HCT116 (cell line): ENCODE measurements at regions not wholly inside any gene's neighbourhood (a gene's known extent, or its start where the extent isn't known, plus 50 kb on each side); places are given as distances from the start of the nearest gene placed in this dataset.
"Not testable (repeated sequence)": the region's sequence is repeated elsewhere in the genome, so short reads cannot be mapped to it uniquely, and the experiment has no call there.

Source experiments
- ATAC-seq: fragments of 200-7000 bp; cut with Tn5 transposase; 2 replicates; pipeline ENCODE4 v1.9.1; 2020; ENCODE audit warnings: mild to moderate bottlenecking, moderate library complexity
- BruUV-seq: library from RNA; stranded (reverse); fragments of 400-500 nt; replicated peaks from 2 replicates; lab custom pipeline; 2021; lab: Mats Ljungman, UMichigan
- CTCF ChIA-PET: fragments of 300-600 bp; sonication (Branson Sonifier 250); formaldehyde crosslinking; loops from one replicate; lab custom pipeline; 2021; ENCODE audit warnings: antibody characterized with exemption; lab: Charles Lee
- POLR2A ChIA-PET: fragments of 300-600, 350-600 bp; sonication (Branson Sonifier 250); formaldehyde crosslinking; loops from one replicate; lab custom pipeline; 2021; ENCODE audit warnings: antibody characterized with exemption; lab: Charles Lee
- RAD21 ChIA-PET, 2 experiments: fragments of 300-600 bp; sonication (Branson Sonifier 250); formaldehyde crosslinking; loops; one replicate each; lab custom pipeline; 2023; ENCODE audit warnings: low total read pairs in 2 of 2; ENCODE audit not compliant: uncharacterized antibody in 2 of 2, unreplicated experiment in 2 of 2, low non-redundant PET in 1 of 2; lab: Charles Lee
- DNase-seq: peaks from one replicate; pipeline ENCODE4 v3.0.0-alpha.2; 2010; ENCODE audit warnings: low read depth, low spot score
- H2AFZ ChIP-seq: fragments of 200-600 bp; shearing (Covaris generic), sonication (generic); 2 replicates; pipeline ENCODE4 v1.6.1; 2017; ENCODE audit warnings: low read depth, mixed run types, mixed read lengths, antibody characterized with exemption, low read length; ENCODE audit not compliant: poor library complexity, severe bottlenecking
- H3K27ac ChIP-seq: 2 replicates; pipeline ENCODE4 v1.5.1; 2012; ENCODE audit warnings: low read depth, low read length
- H3K27me3 ChIP-seq: fragments of 200-600 bp; sonication (generic); 2 replicates; pipeline ENCODE4 v1.6.1; 2016; ENCODE audit warnings: mixed run types, low read length, mixed read lengths; ENCODE audit not compliant: insufficient read depth
- H3K36me3 ChIP-seq, 2 experiments: fragments of 200-500 bp in 1 of 2; fragments of 200-600 bp in 1 of 2; sonication (Bioruptor generic) in 1 of 2; sonication (generic) in 1 of 2; 2 replicates each; pipeline versions ENCODE4 v1.5.1 to v1.6.1; 2014 to 2016; ENCODE audit warnings: low read length in 2 of 2, inconsistent platforms in 1 of 2, mixed read lengths in 1 of 2, mixed run types in 1 of 2; ENCODE audit not compliant: insufficient read depth in 2 of 2, control insufficient read depth in 1 of 2
- H3K4me1 ChIP-seq, 2 experiments: fragments of 200-600 bp in 1 of 2; sonication (generic) in 1 of 2; 2 replicates each; pipeline versions ENCODE4 v1.5.1 to v1.6.1; 2012 to 2017; ENCODE audit warnings: low read length in 2 of 2, inconsistent platforms in 1 of 2, mild to moderate bottlenecking in 1 of 2, mixed read lengths in 1 of 2, mixed run types in 1 of 2, moderate library complexity in 1 of 2; ENCODE audit not compliant: insufficient read depth in 2 of 2, control insufficient read depth in 1 of 2
- H3K4me2 ChIP-seq: fragments of 200-600 bp; sonication (generic); 2 replicates; pipeline ENCODE4 v1.6.1; 2017; ENCODE audit warnings: mixed run types, low read length, mixed read lengths
- H3K4me3 ChIP-seq, 2 experiments: fragments of 200-600 bp in 1 of 2; sonication (generic) in 1 of 2; replicated peaks in 1 of 2; 2 replicates each; pipeline ENCODE4 v1.5.1; 2011 to 2016; ENCODE audit warnings: low read length in 2 of 2, control low read depth in 1 of 2, low read depth in 1 of 2, mild to moderate bottlenecking in 1 of 2, mixed read lengths in 1 of 2, mixed run types in 1 of 2
- H3K79me2 ChIP-seq: fragments of 200-600 bp; sonication (generic); 2 replicates; pipeline ENCODE4 v1.6.1; 2017; ENCODE audit warnings: mild to moderate bottlenecking, mixed run types, low read length, moderate library complexity, mixed read lengths; ENCODE audit not compliant: insufficient read depth
- H3K9ac ChIP-seq: fragments of 200-600 bp; sonication (generic); 2 replicates; pipeline ENCODE4 v1.6.1; 2016; ENCODE audit warnings: low read length, mixed read lengths
- H3K9me2 ChIP-seq: fragments of 200-600 bp; sonication (generic), shearing (Covaris generic); 2 replicates; pipeline ENCODE4 v1.6.1; 2017; ENCODE audit warnings: mixed run types, mild to moderate bottlenecking, moderate library complexity; ENCODE audit not compliant: insufficient read depth
- H3K9me3 ChIP-seq, 2 experiments: fragments of 200-500 bp in 1 of 2; fragments of 200-600 bp in 1 of 2; sonication (Bioruptor generic) in 1 of 2; sonication (generic) in 1 of 2; 2 replicates each; pipeline ENCODE4 v1.6.1; 2014 to 2017; ENCODE audit warnings: low read length in 2 of 2, mixed read lengths in 2 of 2, inconsistent platforms in 1 of 2, low read depth in 1 of 2, mild to moderate bottlenecking in 1 of 2, mixed run types in 1 of 2, moderate library complexity in 1 of 2; ENCODE audit not compliant: control insufficient read depth in 1 of 2, insufficient read depth in 1 of 2
- H4K20me1 ChIP-seq: fragments of 200-600 bp; sonication (generic), shearing (Covaris generic); 2 replicates; pipeline ENCODE4 v1.6.1; 2017; ENCODE audit warnings: mixed run types, mild to moderate bottlenecking, moderate library complexity; ENCODE audit not compliant: insufficient read depth
- intact Hi-C: fragments of 100-400 bp; cut with micrococcal nuclease; formaldehyde crosslinking; loops from 2 replicates; pipeline ENCODE4 v1.10.0; 2022

DNA sequence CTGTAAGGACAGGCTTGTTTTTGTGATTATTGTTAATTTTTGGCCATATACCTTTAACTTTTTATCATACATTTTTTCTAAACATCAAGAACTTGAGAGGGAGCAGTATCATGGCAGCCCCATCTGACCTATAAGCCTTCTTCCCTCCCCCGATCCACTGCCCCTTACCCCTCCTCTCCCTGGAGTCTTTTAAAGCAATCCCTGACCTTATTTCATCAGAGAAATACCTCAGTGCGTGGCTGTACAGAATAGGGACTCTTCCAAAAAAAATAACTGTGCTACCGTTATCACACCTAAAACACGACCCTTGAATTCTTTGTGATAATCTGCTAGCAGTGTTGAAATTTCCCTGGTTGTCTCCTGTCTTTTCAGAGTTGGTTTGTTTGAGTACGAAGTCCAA, 4448.7 kb upstream of the TPTE start:
- ATAC-seq, H3K9me3 ChIP-seq, POLR2A ChIA-PET, H3K27ac ChIP-seq, RAD21 ChIA-PET, DNase-seq, BruUV-seq, H3K4me1 ChIP-seq, H3K36me3 ChIP-seq, H2AFZ ChIP-seq, H4K20me1 ChIP-seq, CTCF ChIA-PET, H3K4me3 ChIP-seq, H3K9ac ChIP-seq, H3K79me2 ChIP-seq, H3K4me2 ChIP-seq, intact Hi-C loops, H3K9me2 ChIP-seq, H3K27me3 ChIP-seq: not testable (repeated sequence)

DNA sequence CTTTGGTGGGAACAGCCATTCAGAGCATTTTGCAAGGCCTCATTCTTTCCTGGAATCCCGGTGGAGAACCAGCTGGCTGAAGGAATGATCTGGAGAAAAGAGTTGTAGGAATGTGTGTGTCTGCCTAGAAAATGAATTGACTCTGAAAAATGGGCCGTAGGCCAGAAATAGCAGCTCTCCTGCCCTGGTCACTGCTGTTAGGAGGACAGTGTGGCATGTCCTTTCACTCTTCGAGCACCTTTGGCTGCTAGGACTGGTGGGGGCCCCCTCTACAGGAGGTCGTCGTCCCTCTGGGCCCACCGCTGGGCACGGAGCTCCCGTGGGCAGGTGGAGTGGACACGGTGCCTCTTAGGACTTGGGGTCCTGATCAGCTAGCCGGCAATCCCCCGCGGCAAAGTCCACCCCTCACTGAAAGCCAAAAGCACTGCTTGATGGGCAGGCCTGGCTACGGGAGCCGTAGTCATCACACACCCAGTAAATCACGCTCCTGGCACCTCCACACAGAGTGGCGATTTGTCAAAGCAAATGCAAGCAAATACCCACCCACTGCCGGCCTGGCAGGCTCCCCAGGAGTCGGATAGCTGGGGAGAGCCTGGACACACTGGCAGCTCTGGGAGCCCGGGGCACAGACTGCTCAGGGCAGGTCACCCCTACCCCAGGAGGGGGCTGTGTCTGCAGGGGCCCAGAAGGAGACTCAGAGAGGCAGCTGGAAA, 4447.2 kb upstream of the TPTE start:
- DNase-seq, H3K4me2 ChIP-seq, H3K9me2 ChIP-seq, RAD21 ChIA-PET, POLR2A ChIA-PET, H3K79me2 ChIP-seq, H3K36me3 ChIP-seq, intact Hi-C loops, H3K4me1 ChIP-seq, H3K27me3 ChIP-seq, H2AFZ ChIP-seq, H3K4me3 ChIP-seq, BruUV-seq, H3K9me3 ChIP-seq, H3K27ac ChIP-seq, H3K9ac ChIP-seq, H4K20me1 ChIP-seq, CTCF ChIA-PET, ATAC-seq: not testable (repeated sequence)

DNA sequence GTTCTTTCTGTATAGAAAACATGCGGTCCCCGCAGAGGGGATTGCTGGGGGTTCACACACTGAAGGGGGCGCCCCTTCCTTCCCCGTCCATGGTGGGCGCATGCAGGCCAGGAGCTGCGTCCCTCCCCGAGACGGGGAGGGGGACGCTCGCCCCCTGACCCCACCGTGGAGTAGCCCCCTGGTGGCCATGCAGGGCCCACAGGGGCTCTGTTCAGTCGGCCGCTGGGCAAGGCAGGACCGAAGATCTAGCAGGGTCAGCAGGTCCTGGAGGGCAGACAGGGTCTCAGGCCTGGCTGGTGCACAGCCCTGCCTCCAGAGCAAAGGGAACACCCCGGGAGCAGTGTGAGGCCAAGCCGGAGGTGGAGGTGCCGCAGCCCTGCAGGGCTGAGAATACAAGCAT, 4446.4 kb upstream of the TPTE start:
- H2AFZ ChIP-seq, DNase-seq, H4K20me1 ChIP-seq, H3K79me2 ChIP-seq, H3K9me2 ChIP-seq, RAD21 ChIA-PET, ATAC-seq, H3K27me3 ChIP-seq, intact Hi-C loops, H3K27ac ChIP-seq, BruUV-seq, H3K4me2 ChIP-seq, H3K9me3 ChIP-seq, H3K36me3 ChIP-seq, POLR2A ChIA-PET, H3K4me3 ChIP-seq, CTCF ChIA-PET, H3K9ac ChIP-seq, H3K4me1 ChIP-seq: not testable (repeated sequence)

DNA sequence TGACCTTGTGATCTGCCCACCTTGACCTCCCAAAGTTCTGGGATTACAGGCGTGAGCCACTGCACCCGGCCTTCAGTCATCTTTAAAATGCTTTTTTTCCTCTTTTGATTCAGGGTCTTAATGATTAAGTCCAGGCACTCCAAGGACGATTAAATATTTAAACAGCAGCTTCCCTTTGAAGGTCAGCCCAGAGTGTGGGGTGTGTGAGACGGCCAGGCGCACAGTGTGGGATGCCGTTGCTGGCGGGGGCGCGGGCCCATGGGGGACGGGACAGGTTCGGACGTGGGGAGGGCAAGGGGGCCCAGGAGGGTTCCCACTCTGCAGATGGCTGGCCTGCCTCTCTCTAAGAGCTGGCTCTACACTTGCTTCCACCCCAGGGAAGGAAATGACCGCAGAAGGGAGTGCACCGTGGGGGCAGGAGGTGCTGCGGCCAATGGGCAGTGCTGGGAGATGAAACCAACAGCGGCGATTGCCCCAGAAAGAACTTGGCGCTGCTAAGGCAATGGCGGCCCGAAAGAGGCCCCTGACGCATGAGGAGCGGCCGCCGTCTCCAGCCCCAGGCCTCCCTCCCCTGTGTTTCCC, 4445.7 kb upstream of the TPTE start:
- H2AFZ ChIP-seq, H3K36me3 ChIP-seq, CTCF ChIA-PET, H4K20me1 ChIP-seq, H3K4me2 ChIP-seq, intact Hi-C loops, DNase-seq, H3K79me2 ChIP-seq, H3K9ac ChIP-seq, H3K4me3 ChIP-seq, H3K27ac ChIP-seq, H3K9me2 ChIP-seq, BruUV-seq, RAD21 ChIA-PET, POLR2A ChIA-PET, H3K27me3 ChIP-seq, H3K9me3 ChIP-seq, H3K4me1 ChIP-seq, ATAC-seq: not testable (repeated sequence)
